SK-N-SH (cell line): ENCODE measurements at regions not wholly inside any gene's neighbourhood (a gene's known extent, or its start where the extent isn't known, plus 50 kb on each side); places are given as distances from the start of the nearest gene placed in this dataset.
"Not testable (repeated sequence)": the region's sequence is repeated elsewhere in the genome, so short reads cannot be mapped to it uniquely, and the experiment has no call there.

ENCODE experiments used
- CTCF ChIP-seq: fragments of 200-600 bp; sonication (generic); IDR thresholded peaks from 2 replicates; pipeline ENCODE4 v1.6.1; 2017; ENCODE audit warnings: antibody characterized with exemption, mild to moderate bottlenecking, moderate library complexity
- EP300 ChIP-seq, 2 experiments: IDR thresholded peaks; 2 replicates each; pipeline versions ENCODE4 v1.4.0 to v1.6.1; 2012; ENCODE audit warnings: borderline replicate concordance in 1 of 2, low read depth in 1 of 2, low read length in 1 of 2
- GABPA ChIP-seq: IDR thresholded peaks from 2 replicates; pipeline ENCODE4 v1.4.0; 2012; ENCODE audit warnings: low read depth, mild to moderate bottlenecking
- RCOR1 ChIP-seq: fragments of 150-350 bp; IDR thresholded peaks from 2 replicates; pipeline ENCODE4 v1.6.1; 2017; ENCODE audit warnings: antibody characterized with exemption, low read length
- REST ChIP-seq: IDR thresholded peaks from 2 replicates; pipeline ENCODE4 v1.6.1; 2012; ENCODE audit warnings: mild to moderate bottlenecking, low read depth, low read length, moderate library complexity
- RFX5 ChIP-seq: IDR thresholded peaks from 2 replicates; pipeline ENCODE4 v1.6.1; 2012; ENCODE audit warnings: mild to moderate bottlenecking, improper control_type of control experiment, low read length
- TCF12 ChIP-seq: IDR thresholded peaks from 2 replicates; pipeline ENCODE4 v1.4.0; 2012
- USF2 ChIP-seq: fragments of 150-350 bp; IDR thresholded peaks from 2 replicates; pipeline ENCODE4 v1.6.1; 2017; ENCODE audit warnings: antibody characterized with exemption, low read length, low read depth, borderline replicate concordance
- YY1 ChIP-seq: IDR thresholded peaks from 2 replicates; pipeline ENCODE4 v1.4.0; 2012; ENCODE audit warnings: low read depth, mild to moderate bottlenecking

DNA sequence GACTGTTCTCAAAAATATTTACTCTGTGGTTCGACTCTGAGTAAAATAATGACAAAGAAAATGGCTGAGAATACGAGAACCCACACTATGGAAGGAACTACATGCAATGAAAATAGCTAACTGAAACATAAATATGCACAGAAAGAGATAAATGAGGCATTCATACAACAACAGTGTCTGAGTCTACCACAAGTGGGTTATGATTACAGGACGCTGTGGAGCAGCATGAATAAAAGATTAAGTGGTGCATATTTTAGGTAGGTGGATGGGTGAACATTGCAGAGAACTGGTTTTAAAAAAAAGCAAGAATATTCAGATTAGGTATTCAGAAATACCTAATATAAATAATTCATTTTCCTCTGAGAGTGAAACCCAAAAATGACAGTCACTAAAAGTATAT, 93.9 kb upstream of the TRIM77 start:
- not testable (repeated sequence) for TF ChIP-seq RFX5; CTCF; REST; USF2; RCOR1; EP300 (IDR thresholded peaks at IDR 0.05; ENCODE audit: borderline replicate concordance in 1 of 2, low read depth in 1 of 2, low read length in 1 of 2); YY1; GABPA; TCF12
